Parathyroid adenoma (tissue), 2 donors: ENCODE measurements at regions not wholly inside any gene's neighbourhood (a gene's known extent, or its start where the extent isn't known, plus 50 kb on each side); places are given as distances from the start of the nearest gene placed in this dataset.
"Not testable (repeated sequence)": the region's sequence is repeated elsewhere in the genome, so short reads cannot be mapped to it uniquely, and the experiment has no call there.

ENCODE experiments used
- H2AFZ ChIP-seq: fragments of 300-600 bp; sonication (generic); one replicate; pipeline ENCODE4 v1.7.0; 2017; ENCODE audit warnings: antibody characterized with exemption, mild to moderate bottlenecking
- H3K27ac ChIP-seq: fragments of 300-600 bp; sonication (generic); one replicate; pipeline ENCODE4 v1.7.0; 2017
- H3K27me3 ChIP-seq: fragments of 300-600 bp; sonication (generic); one replicate; pipeline ENCODE4 v1.7.0; 2017; ENCODE audit warnings: low read length; ENCODE audit not compliant: control insufficient read depth, insufficient read depth
- H3K36me3 ChIP-seq: fragments of 300-600 bp; sonication (generic); one replicate; pipeline ENCODE4 v1.7.0; 2017; ENCODE audit warnings: low read length; ENCODE audit not compliant: control insufficient read depth, insufficient read depth
- H3K4me1 ChIP-seq: fragments of 300-600 bp; sonication (generic); one replicate; pipeline ENCODE4 v1.7.0; 2017; ENCODE audit warnings: control low read depth
- H3K4me2 ChIP-seq: fragments of 300-600 bp; sonication (generic); one replicate; pipeline ENCODE4 v1.7.0; 2017; ENCODE audit warnings: low read length
- H3K4me3 ChIP-seq: fragments of 300-600 bp; sonication (generic); one replicate; pipeline ENCODE4 v1.7.0; 2017; ENCODE audit warnings: low read depth, low read length
- H3K79me2 ChIP-seq: fragments of 300-600 bp; sonication (generic); one replicate; pipeline ENCODE4 v1.7.0; 2017; ENCODE audit warnings: control low read depth
- H3K9ac ChIP-seq: fragments of 300-600 bp; sonication (generic); one replicate; pipeline ENCODE4 v1.7.0; 2017; ENCODE audit warnings: mild to moderate bottlenecking
- H3K9me3 ChIP-seq: fragments of 300-600 bp; sonication (generic); one replicate; pipeline ENCODE4 v1.7.0; 2017; ENCODE audit warnings: low read length; ENCODE audit not compliant: control insufficient read depth
- CTCF ChIP-seq: fragments of 300-600 bp; sonication (generic); IDR thresholded peaks from one replicate; pipeline ENCODE4 v1.7.0; 2017; ENCODE audit warnings: antibody characterized with exemption, mild to moderate bottlenecking
- donor health status: primary hyperparathyroidism.

DNA sequence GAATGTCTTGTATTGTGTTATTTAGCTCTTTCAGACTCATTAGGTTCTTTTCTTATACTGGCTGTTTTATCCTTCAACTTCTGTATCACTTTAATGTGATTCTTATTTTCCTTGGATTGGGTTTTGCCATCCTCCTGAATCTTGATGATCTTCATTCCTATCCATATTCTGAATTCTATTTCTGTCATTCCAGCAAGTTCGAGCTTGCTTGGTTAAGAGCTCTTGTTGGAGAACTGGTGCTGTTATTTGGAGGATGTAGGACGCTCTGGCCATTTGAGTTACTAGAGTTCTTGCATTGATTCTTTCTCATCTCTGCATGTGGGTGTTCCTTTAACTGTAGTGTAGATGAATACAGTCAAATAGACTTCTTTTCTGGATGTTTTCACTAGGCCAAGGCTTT, 142.3 kb upstream of the SLC38A2 start:
- no peaks in the 10 kb centered on the region for H3K36me3 ChIP-seq
- no peak overlapping the region for H3K27ac ChIP-seq
- no peak overlapping the region for H2AFZ ChIP-seq

DNA sequence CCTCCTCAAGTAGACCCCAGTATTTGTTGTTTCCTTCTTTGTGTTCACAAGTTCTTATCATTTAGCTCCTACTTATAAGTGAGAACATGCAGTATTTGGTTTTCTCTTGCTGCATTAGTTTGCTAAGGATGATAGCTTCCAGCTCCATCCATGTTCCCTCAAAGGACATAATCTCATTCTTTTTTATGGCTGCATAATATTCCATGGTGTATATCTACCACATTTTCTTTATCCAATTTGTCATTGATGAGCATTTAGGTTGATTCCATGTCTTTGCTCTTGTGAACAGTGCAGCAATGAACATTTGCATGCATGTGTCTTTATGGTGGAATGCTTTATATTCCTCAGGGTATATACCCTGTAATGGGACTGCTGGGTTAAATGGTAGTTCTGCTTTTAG, 137.7 kb upstream of the SLC38A2 start:
- H3K4me3 ChIP-seq, H3K27me3 ChIP-seq, H3K4me1 ChIP-seq, H3K79me2 ChIP-seq, H3K9me3 ChIP-seq, H3K9ac ChIP-seq, H3K36me3 ChIP-seq, H2AFZ ChIP-seq, H3K4me2 ChIP-seq, H3K27ac ChIP-seq: not testable (repeated sequence)

More for the DNA sequence above, 142.3 kb upstream of the SLC38A2 start:
- Histone ChIP-seq H3K9ac (no peak overlapping the region), H3K9me3 (no peaks in the 10 kb centered on the region), H3K79me2 (no peaks in the 10 kb centered on the region), H3K4me1 (peaks cover 15% of the 10 kb centered on the region), H3K4me3 (no peak overlapping the region), H3K27me3 (no peaks in the 10 kb centered on the region), H3K4me2 (no peak overlapping the region)
- TF ChIP-seq CTCF = no peak

GRCh38 chr12:46509135-46509534, 136.6 kb upstream of the SLC38A2 start:
- Histone ChIP-seq H3K27ac (no peak overlapping the region), H3K9ac (no peak overlapping the region), H3K4me2 (no peak overlapping the region), H3K36me3 (no peaks in the 10 kb centered on the region), H3K27me3 (no peaks in the 10 kb centered on the region), H3K4me3 (no peak overlapping the region), H3K9me3 (no peaks in the 10 kb centered on the region), H3K4me1 (peaks cover 4% of the 10 kb centered on the region), H3K79me2 (no peaks in the 10 kb centered on the region), H2AFZ (no peak overlapping the region)
- no peak for TF ChIP-seq CTCF

DNA sequence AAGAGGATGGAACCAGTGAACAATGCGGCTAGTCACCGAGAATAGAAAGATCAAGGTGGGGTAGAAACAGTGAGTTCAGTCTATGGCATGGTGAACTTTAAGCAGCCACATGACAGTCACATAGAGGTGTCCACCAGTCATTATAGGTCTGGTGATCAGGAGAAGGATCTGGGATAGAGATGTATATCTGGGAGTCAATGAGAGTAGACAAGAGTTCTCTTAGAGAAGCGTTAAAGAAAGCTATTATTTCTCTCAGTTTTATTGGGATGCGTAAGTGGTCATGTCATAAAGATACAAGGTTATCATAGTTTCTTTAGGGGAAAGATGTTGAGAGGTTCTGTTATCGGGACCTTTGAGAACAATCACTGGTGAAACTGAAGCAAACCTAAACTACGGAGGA, 136.1 kb upstream of the SLC38A2 start:
- Histone ChIP-seq H3K27ac (no peak overlapping the region), H3K4me3 (no peak overlapping the region), H3K36me3 (no peaks in the 10 kb centered on the region), H3K27me3 (no peaks in the 10 kb centered on the region), H3K4me2 (no peak overlapping the region), H3K9ac (no peak overlapping the region), H2AFZ (no peak overlapping the region), H3K4me1 (no peaks in the 10 kb centered on the region), H3K79me2 (no peaks in the 10 kb centered on the region), H3K9me3 (no peaks in the 10 kb centered on the region)
- no peak for TF ChIP-seq CTCF

DNA sequence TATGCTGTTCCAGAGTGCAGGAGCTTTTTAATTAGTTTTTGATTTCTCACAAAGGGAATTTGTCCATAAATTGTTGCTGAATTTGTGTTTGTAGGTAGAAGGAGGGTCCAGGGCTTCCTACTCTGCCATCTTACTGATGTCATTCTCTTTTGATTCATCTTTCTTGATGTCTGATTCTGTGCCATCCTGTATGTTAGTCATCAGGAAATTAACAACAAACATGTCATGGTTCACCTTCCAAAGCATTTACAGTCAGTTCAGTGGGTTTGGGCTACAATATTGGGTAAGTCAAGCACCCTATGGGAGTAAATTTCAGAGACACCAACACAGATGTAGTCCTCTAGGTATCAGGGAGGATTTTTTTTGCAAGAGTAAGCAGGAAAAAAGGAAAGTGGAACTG, 135.2 kb upstream of the SLC38A2 start:
- H3K36me3 ChIP-seq = no peaks in the 10 kb centered on the region

More for the DNA sequence above, 135.2 kb upstream of the SLC38A2 start:
- H3K27ac ChIP-seq = no peak overlapping the region
- H3K9me3 ChIP-seq = no peaks in the 10 kb centered on the region
- H3K4me2 ChIP-seq = no peak overlapping the region
- H2AFZ ChIP-seq = no peak overlapping the region
- H3K79me2 ChIP-seq = no peaks in the 10 kb centered on the region
- no peaks in the 10 kb centered on the region for H3K27me3 ChIP-seq
- no peak overlapping the region for H3K4me3 ChIP-seq
- H3K9ac ChIP-seq = no peak overlapping the region
- no peaks in the 10 kb centered on the region for H3K4me1 ChIP-seq
- TF ChIP-seq CTCF = no peak
